ENCODE measurements at regions not wholly inside any gene's neighbourhood (a gene's known extent, or its start where the extent isn't known, plus 50 kb on each side); places are given as distances from the start of the nearest gene placed in this dataset.

- Histone ChIP-seq H4K5ac (ENCODE audit: insufficient read length, low read depth, low read length) (no peak overlapping the region), H2BK15ac (ENCODE audit: low read length) (no peak overlapping the region), H3K4ac (replicated peaks; ENCODE audit: insufficient read length, low read depth, low read length) (no peak overlapping the region), H3K27me3 (replicated peaks in 1 of 4; ENCODE audit: control insufficient read depth in 3 of 4, extremely low read depth in 1 of 4, insufficient read depth in 3 of 4, low read length in 3 of 4) (no peaks in the 10 kb centered on the region), H3K4me3 (ENCODE audit: extremely low read depth in 1 of 4, insufficient read depth in 2 of 4, low read depth in 3 of 4, low read length in 4 of 4) (no peak overlapping the region), H2BK20ac (ENCODE audit: low read length) (no peak overlapping the region), H3K23ac (ENCODE audit: insufficient read length) (no peak overlapping the region), H3K9me3 (ENCODE audit: insufficient read depth in 2 of 2, low read depth in 1 of 2, low read length in 1 of 2) (no peaks in the 10 kb centered on the region), H3K14ac (ENCODE audit: insufficient read length) (no peak overlapping the region), H2AK5ac (ENCODE audit: low read depth, low read length) (no peak overlapping the region), H3K79me1 (ENCODE audit: low read depth, low read length) (no peaks in the 10 kb centered on the region), H2BK120ac (replicated peaks; ENCODE audit: low read depth, low read length) (no peak overlapping the region), H3K18ac (ENCODE audit: extremely low read depth, low read length) (no peak overlapping the region), H3K36me3 (ENCODE audit: control insufficient read depth in 2 of 4, insufficient read depth in 4 of 4, low read length in 3 of 4) (no peaks in the 10 kb centered on the region), H4K8ac (ENCODE audit: extremely low read depth, insufficient read depth, low read length) (no peak overlapping the region), H3K23me2 (ENCODE audit: low read depth, low read length) (no peaks in the 10 kb centered on the region), H3K56ac (replicated peaks; ENCODE audit: insufficient read length, low read depth, low read length) (no peak overlapping the region), H4K91ac (replicated peaks; ENCODE audit: insufficient read length, low read length) (no peak overlapping the region), H3K4me2 (ENCODE audit: insufficient read depth in 1 of 2, low read depth in 2 of 2, low read length in 2 of 2) (no peak overlapping the region), H3K9ac (replicated peaks in 1 of 4; ENCODE audit: extremely low read depth in 1 of 4, low read depth in 3 of 4, low read length in 3 of 4) (no peak overlapping the region), H2BK12ac (ENCODE audit: low read depth, low read length) (no peak overlapping the region), H4K20me1 (replicated peaks in 1 of 2; ENCODE audit: control insufficient read depth in 1 of 2, insufficient read depth in 2 of 2, low read length in 2 of 2) (peaks cover 0 to 1% of the 10 kb centered on the region in 2 experiments), H2BK5ac (ENCODE audit: low read depth, low read length) (no peak overlapping the region), H3K27ac (ENCODE audit: low read depth, low read length) (no peak overlapping the region), H2AFZ (ENCODE audit: low read length) (no peak overlapping the region), H3K79me2 (ENCODE audit: control insufficient read depth in 1 of 2, insufficient read depth in 2 of 2, low read length in 2 of 2) (no peaks in the 10 kb centered on the region), H3K4me1 (replicated peaks in 1 of 4; ENCODE audit: control insufficient read depth in 3 of 4, insufficient read depth in 4 of 4, low read length in 3 of 4) (peaks cover 2 to 8% (median 6%) of the 10 kb centered on the region in 4 experiments; a peak in 3 of 7 replicates)
- ChIA-PET CTCF (ENCODE audit: partially characterized antibody) (interaction anchor here (1.1 to 1.7 kb wide), 2 partner anchors 13 to 282 kb away, joined by 3 to 4 read pairs; no protein-coding TSS in a partner anchor), POLR2A (ENCODE audit: partially characterized antibody) (interaction anchor here (2.9 kb wide), 1 partner anchor 10 kb away, joined by 9 read pairs; no protein-coding TSS in a partner anchor)
- DNase-seq (ENCODE audit: low read depth in 1 of 2, low spot score in 2 of 2) (no peak), FAIRE-seq (no peak)
- 82% methylated on average over 4 of the region's 4 CpGs; no CpG with 5 or more reads in 1 of the 2 experiments for WGBS, 2 experiments (ENCODE audit: extremely low coverage in 1 of 2, insufficient coverage in 1 of 2, insufficient read length in 1 of 2, insufficient replicate concordance in 2 of 2, low coverage in 1 of 2, low lambda C conversion rate in 2 of 2, missing lambda C conversion rate in 1 of 2)
- TF ChIP-seq TAF1 (IDR thresholded peaks at IDR 0.05; ENCODE audit: low read depth, low read length), result no peak
These were observed 53.8 kb upstream of the LYRM9 start for GRCh38 chr17:27947005-27947406.
